ENCODE measurements at regions not wholly inside any gene's neighbourhood (a gene's known extent, or its start where the extent isn't known, plus 50 kb on each side); places are given as distances from the start of the nearest gene placed in this dataset.

DNA sequence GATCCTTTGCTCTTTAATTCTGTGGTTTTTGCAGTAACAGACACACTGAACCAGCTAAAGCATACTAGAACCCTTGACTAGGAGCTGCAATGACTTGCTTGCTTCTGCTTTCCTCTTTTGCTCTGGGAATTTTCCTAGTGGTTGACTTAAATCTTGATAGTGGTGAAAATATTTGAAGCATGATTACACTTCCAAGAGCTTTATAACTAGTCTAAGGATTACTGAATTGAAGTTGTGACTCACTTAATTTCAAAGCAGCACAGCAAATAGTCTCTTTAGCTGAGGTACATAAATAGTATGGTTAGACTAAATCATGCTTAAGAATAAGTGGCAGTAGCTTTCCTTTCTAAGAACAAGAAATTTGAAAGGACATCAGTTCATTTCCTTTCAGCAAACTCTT, 513.5 kb upstream of the GBE1 start:
- TF ChIP-seq POLR2AphosphoS5 (IDR thresholded peaks at IDR 0.05; ENCODE audit: low read depth, low read length), result no peak
- no peak for TF ChIP-seq POLR2A (IDR thresholded peaks at IDR 0.05; ENCODE audit: low read depth, low read length)
- no peak for TF ChIP-seq PAX5 (IDR thresholded peaks at IDR 0.05; ENCODE audit: insufficient read depth, low read length, severe bottlenecking)
- TF ChIP-seq SPI1 (IDR thresholded peaks at IDR 0.05; ENCODE audit: low read depth, low read length), result no peak

Data from GM12891 (cell line).